Mesenchymal stem cell (in vitro differentiated cells and primary cell): ENCODE measurements at regions not wholly inside any gene's neighbourhood (a gene's known extent, or its start where the extent isn't known, plus 50 kb on each side); places are given as distances from the start of the nearest gene placed in this dataset.

Experiments
- DNase-seq: peaks from one replicate; pipeline ENCODE4 v3.0.0-alpha.2; 2013
- H2AFZ ChIP-seq: one replicate; pipeline ENCODE4 v1.6.1; 2013; ENCODE audit warnings: low read depth, mild to moderate bottlenecking, control low read depth, inconsistent platforms, low read length, moderate library complexity
- H2AK5ac ChIP-seq: 2 replicates; pipeline ENCODE4 v1.6.1; 2013; ENCODE audit warnings: low read length, moderate library complexity, mild to moderate bottlenecking, inconsistent platforms; ENCODE audit not compliant: severe bottlenecking
- H2BK120ac ChIP-seq: one replicate; pipeline ENCODE4 v1.6.1; 2013; ENCODE audit warnings: low read depth, mild to moderate bottlenecking, inconsistent platforms, low read length, moderate library complexity
- H2BK12ac ChIP-seq, 2 experiments: one replicate each; pipeline ENCODE4 v1.6.1; 2013; ENCODE audit warnings: inconsistent platforms in 2 of 2, low read length in 2 of 2, mild to moderate bottlenecking in 2 of 2, moderate library complexity in 2 of 2, control low read depth in 1 of 2
- H2BK15ac ChIP-seq: one replicate; pipeline ENCODE4 v1.6.1; 2013; ENCODE audit warnings: mild to moderate bottlenecking, low read depth, inconsistent platforms; ENCODE audit not compliant: poor library complexity, severe bottlenecking
- H2BK5ac ChIP-seq: 2 replicates; pipeline ENCODE4 v1.6.1; 2013; ENCODE audit warnings: low read depth, mild to moderate bottlenecking, low read length, control low read depth, inconsistent platforms; ENCODE audit not compliant: poor library complexity, severe bottlenecking
- H3K14ac ChIP-seq, 2 experiments: one replicate each; pipeline ENCODE4 v1.6.1; 2013; ENCODE audit warnings: inconsistent platforms in 2 of 2, low read length in 2 of 2, control low read depth in 1 of 2, mild to moderate bottlenecking in 1 of 2, moderate library complexity in 1 of 2
- H3K18ac ChIP-seq, 2 experiments: one replicate each; pipeline ENCODE4 v1.6.1; 2013; ENCODE audit warnings: inconsistent platforms in 2 of 2, low read length in 2 of 2, control low read depth in 1 of 2, low read depth in 1 of 2, mild to moderate bottlenecking in 1 of 2
- H3K23ac ChIP-seq, 2 experiments: one replicate each; pipeline ENCODE4 v1.6.1; 2013; ENCODE audit warnings: inconsistent platforms in 2 of 2, low read length in 2 of 2, mild to moderate bottlenecking in 2 of 2, moderate library complexity in 2 of 2, control low read depth in 1 of 2
- H3K27ac ChIP-seq: 2 replicates; pipeline ENCODE4 v1.5.1; 2013; ENCODE audit warnings: mild to moderate bottlenecking, moderate library complexity, low read length, control low read depth, inconsistent platforms; ENCODE audit not compliant: poor library complexity, severe bottlenecking
- H3K27me3 ChIP-seq, 2 experiments: 2 replicates each; pipeline versions ENCODE4 v1.6.1 to v1.7.0; 2013; ENCODE audit warnings: low read length in 2 of 2, mild to moderate bottlenecking in 2 of 2, moderate library complexity in 2 of 2, control low read depth in 1 of 2, inconsistent platforms in 1 of 2; ENCODE audit not compliant: control insufficient read depth in 1 of 2, insufficient read depth in 1 of 2
- H3K36me3 ChIP-seq, 2 experiments: 2 replicates each; pipeline versions ENCODE4 v1.6.1 to v1.7.0; 2013; ENCODE audit warnings: low read length in 2 of 2, control low read depth in 1 of 2, inconsistent platforms in 1 of 2, low read depth in 1 of 2, mild to moderate bottlenecking in 1 of 2; ENCODE audit not compliant: insufficient read depth in 2 of 2, control insufficient read depth in 1 of 2
- H3K4ac ChIP-seq, 2 experiments: one replicate each; pipeline ENCODE4 v1.6.1; 2013; ENCODE audit warnings: inconsistent platforms in 2 of 2, low read length in 2 of 2, mild to moderate bottlenecking in 2 of 2, moderate library complexity in 2 of 2, control low read depth in 1 of 2, low read depth in 1 of 2
- H3K4me1 ChIP-seq: 2 replicates; pipeline ENCODE4 v1.6.1; 2013; ENCODE audit warnings: low read depth, low read length, control low read depth; ENCODE audit not compliant: control insufficient read depth, insufficient read depth
- H3K4me2 ChIP-seq: 2 replicates; pipeline ENCODE4 v1.6.1; 2013; ENCODE audit warnings: low read length, mild to moderate bottlenecking, inconsistent platforms; ENCODE audit not compliant: poor library complexity, severe bottlenecking
- H3K4me3 ChIP-seq, 2 experiments: 2 replicates each; pipeline versions ENCODE4 v1.5.1 to v1.7.0; 2013; ENCODE audit warnings: low read length in 2 of 2, mild to moderate bottlenecking in 2 of 2, control low read depth in 1 of 2, low read depth in 1 of 2; ENCODE audit not compliant: insufficient read depth in 1 of 2
- H3K79me1 ChIP-seq: replicated peaks from 2 replicates; pipeline ENCODE4 v1.6.1; 2013; ENCODE audit warnings: mild to moderate bottlenecking, control low read depth, low read length, inconsistent platforms; ENCODE audit not compliant: poor library complexity, severe bottlenecking
- H3K9ac ChIP-seq: 2 replicates; pipeline ENCODE4 v1.7.0; 2013; ENCODE audit warnings: mild to moderate bottlenecking, low read length, moderate library complexity
- H3K9me3 ChIP-seq: 2 replicates; pipeline ENCODE4 v1.7.0; 2013; ENCODE audit warnings: mild to moderate bottlenecking, low read length; ENCODE audit not compliant: control insufficient read depth
- H4K8ac ChIP-seq: one replicate; pipeline ENCODE4 v1.6.1; 2013; ENCODE audit warnings: inconsistent platforms, mild to moderate bottlenecking, low read length, moderate library complexity
- H4K91ac ChIP-seq: one replicate; pipeline ENCODE4 v1.6.1; 2013; ENCODE audit warnings: mild to moderate bottlenecking, low read length, inconsistent platforms
- WGBS: methylation state at CpG from one replicate; pipeline ENCODE4 v1.1.7; 2013; ENCODE audit warnings: mixed read lengths; 5-methylcytosine and 5-hydroxymethylcytosine counted together

DNA sequence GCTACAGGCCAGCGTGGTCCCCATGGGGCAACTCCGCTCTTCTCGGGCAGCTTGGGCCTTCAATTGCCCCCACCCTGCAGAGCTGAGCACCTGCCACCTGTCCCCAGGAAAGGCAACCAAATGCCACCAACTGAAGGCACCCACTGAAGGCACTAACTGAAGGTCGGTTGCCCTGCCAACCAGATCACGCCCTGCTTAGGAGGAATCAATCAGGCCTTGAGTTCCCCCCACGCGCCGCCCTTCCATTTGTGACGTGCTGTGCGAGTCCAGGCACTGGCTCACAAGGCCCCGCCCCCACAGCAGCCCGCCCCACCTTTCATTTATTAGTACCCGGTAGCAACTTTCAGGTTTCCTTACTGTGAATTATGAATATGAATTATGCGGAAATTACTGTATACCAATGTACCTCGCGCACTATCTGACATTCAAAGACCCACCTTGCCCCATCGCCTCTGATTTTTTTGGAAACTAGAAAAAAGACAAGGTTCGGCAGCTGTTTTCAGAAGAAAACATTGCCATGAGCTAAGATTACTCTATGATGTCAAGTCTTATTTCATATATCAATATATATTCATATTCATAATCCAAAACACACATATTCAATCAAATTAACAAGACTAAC is 83.6 kb upstream of the ABI1 start:
- H2BK120ac ChIP-seq: no peak overlapping the region
- peaks cover 3 to 13% of the 10 kb centered on the region in 2 experiments for H3K27me3 ChIP-seq
- no peak overlapping the region for H3K9ac ChIP-seq
- H4K8ac ChIP-seq: no peak overlapping the region
- no peak overlapping the region for H2BK5ac ChIP-seq
- H2AFZ ChIP-seq: no peak overlapping the region
- H3K4me2 ChIP-seq: no peak overlapping the region
- no peak overlapping the region for H2AK5ac ChIP-seq
- DNase-seq: no peak
- H2BK15ac ChIP-seq: no peak overlapping the region
- H3K14ac ChIP-seq: no peak overlapping the region
- no peak overlapping the region for H2BK12ac ChIP-seq
- no peak overlapping the region for H3K23ac ChIP-seq
- no peaks in the 10 kb centered on the region for H3K9me3 ChIP-seq
- no peak overlapping the region for H3K18ac ChIP-seq
- H3K27ac ChIP-seq: no peak overlapping the region
- no peak overlapping the region for H3K4ac ChIP-seq
- H3K4me1 ChIP-seq: peaks cover 2% of the 10 kb centered on the region
- no peak overlapping the region for H4K91ac ChIP-seq
- H3K36me3 ChIP-seq: peaks cover 0 to 3% of the 10 kb centered on the region in 2 experiments
- no peaks in the 10 kb centered on the region for H3K79me1 ChIP-seq
- H3K4me3 ChIP-seq: no peak overlapping the region
- WGBS: 87% methylated on average over 14 of the region's 18 CpGs

DNA sequence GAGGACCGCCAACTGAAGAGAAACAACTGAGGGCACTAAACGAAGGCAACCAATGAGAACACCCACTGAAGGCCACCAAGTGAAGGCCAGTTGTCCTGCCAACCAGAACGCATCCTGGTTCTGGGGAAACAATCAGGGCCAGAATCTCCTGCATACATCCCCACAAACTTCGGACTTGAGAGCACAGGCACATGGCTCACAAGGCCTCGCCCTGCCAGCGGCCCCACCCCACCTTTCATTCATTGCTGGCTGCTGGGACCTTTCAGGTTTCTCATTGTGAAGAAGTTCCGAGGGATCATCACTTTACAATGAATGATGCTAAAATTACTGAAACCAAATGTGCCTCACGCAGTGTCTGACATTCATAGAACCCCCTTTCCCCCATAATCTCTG is 79.2 kb upstream of the ABI1 start:
- 87% methylated on average over 8 of the region's 8 CpGs for WGBS

DNA sequence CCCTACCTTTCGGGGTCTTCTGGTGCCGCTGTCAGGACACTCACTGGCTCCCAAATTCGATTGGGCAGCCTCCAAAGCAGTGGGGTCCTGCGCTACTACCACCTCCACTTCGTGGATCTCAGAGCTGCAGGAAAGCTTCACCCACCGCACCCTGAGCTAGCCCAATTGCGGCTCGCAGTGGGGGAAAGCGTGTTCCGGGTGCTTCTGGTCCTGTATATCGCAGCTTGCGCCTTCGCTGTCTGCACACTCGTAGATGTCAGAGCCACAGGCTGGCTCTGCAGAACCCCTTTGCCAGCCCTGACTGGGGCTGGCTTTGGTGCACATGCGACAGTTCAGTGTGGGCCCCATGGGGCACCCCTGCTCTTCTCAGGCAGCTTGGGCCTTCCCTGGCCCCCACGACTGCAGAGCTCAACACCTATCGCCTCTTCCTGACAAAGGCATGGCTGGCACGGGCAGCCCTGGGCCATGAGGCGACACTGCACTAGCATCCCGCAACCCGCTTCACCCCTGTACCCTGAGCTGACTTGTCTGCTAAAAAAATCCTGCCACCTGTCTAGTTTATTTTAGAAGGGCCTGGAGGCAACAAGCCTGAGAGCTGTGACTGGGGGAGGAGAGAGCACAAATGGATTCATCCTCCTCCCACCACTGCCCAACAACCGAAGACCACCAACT is 78.7 kb upstream of the ABI1 start:
- Histone ChIP-seq H3K14ac (no peak overlapping the region), H3K23ac (no peak overlapping the region), H3K9ac (no peak overlapping the region), H2AK5ac (no peak overlapping the region), H2BK15ac (no peak overlapping the region), H3K9me3 (no peaks in the 10 kb centered on the region), H4K91ac (no peak overlapping the region), H3K4me3 (no peak overlapping the region), H3K79me1 (no peaks in the 10 kb centered on the region), H2BK12ac (no peak overlapping the region), H3K27ac (no peak overlapping the region), H2BK120ac (no peak overlapping the region), H3K4me2 (no peak overlapping the region), H3K27me3 (peaks cover 3 to 10% of the 10 kb centered on the region in 2 experiments), H3K36me3 (no peaks in the 10 kb centered on the region), H2AFZ (no peak overlapping the region), H3K4ac (no peak overlapping the region), H2BK5ac (no peak overlapping the region), H3K18ac (no peak overlapping the region), H4K8ac (no peak overlapping the region), H3K4me1 (peaks cover 2% of the 10 kb centered on the region)
- DNase-seq: no peak
- 85% methylated on average over 20 of the region's 22 CpGs for WGBS

More for the DNA sequence above, 79.2 kb upstream of the ABI1 start:
- Histone ChIP-seq H3K9me3 (no peaks in the 10 kb centered on the region), H3K9ac (no peak overlapping the region), H3K27me3 (peaks cover 3 to 10% of the 10 kb centered on the region in 2 experiments), H2BK5ac (no peak overlapping the region), H2BK12ac (no peak overlapping the region), H3K79me1 (no peaks in the 10 kb centered on the region), H3K4me3 (no peak overlapping the region), H2AK5ac (no peak overlapping the region), H3K14ac (no peak overlapping the region), H3K4me1 (peaks cover 2% of the 10 kb centered on the region), H4K91ac (no peak overlapping the region), H2AFZ (no peak overlapping the region), H3K27ac (no peak overlapping the region), H2BK120ac (no peak overlapping the region), H3K4me2 (no peak overlapping the region), H3K23ac (no peak overlapping the region), H4K8ac (no peak overlapping the region), H3K18ac (no peak overlapping the region), H3K36me3 (no peaks in the 10 kb centered on the region), H3K4ac (no peak overlapping the region), H2BK15ac (no peak overlapping the region)
- DNase-seq: no peak

DNA sequence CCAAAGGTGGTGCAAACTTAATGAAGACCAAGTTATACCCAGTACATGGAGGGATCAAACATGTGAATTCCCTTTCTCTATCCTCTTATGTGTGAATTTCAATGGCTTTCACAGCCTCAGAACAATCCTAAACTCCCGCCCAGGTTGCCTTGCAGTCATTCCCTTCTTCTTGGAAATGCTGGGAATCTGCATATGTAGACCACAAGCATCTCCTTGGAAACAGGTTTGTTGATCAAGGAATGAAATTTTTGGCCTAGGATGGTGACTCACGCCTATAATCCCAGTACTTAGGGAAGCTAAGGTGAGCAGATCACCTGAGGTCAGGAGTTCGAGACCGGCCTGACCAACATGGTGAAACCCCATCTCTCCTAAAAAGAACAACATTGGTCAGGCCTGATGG is 77.8 kb upstream of the ABI1 start:
- WGBS: 88% methylated on average over 4 of the region's 4 CpGs
- H3K18ac ChIP-seq: no peak overlapping the region
- H4K8ac ChIP-seq: no peak overlapping the region
- H2AK5ac ChIP-seq: no peak overlapping the region
- no peak overlapping the region for H2AFZ ChIP-seq
- no peak overlapping the region for H2BK120ac ChIP-seq
- H3K4me1 ChIP-seq: peaks cover 2% of the 10 kb centered on the region
- H3K9me3 ChIP-seq: no peaks in the 10 kb centered on the region
- H3K36me3 ChIP-seq: no peaks in the 10 kb centered on the region
- H2BK5ac ChIP-seq: no peak overlapping the region
- H3K79me1 ChIP-seq: no peaks in the 10 kb centered on the region
- H3K4ac ChIP-seq: no peak overlapping the region
- no peak overlapping the region for H3K23ac ChIP-seq
- no peak overlapping the region for H3K27ac ChIP-seq
- no peak overlapping the region for H3K9ac ChIP-seq
- no peak overlapping the region for H2BK12ac ChIP-seq
- no peak overlapping the region for H3K14ac ChIP-seq
- H3K4me2 ChIP-seq: no peak overlapping the region
- no peak overlapping the region for H3K4me3 ChIP-seq
- H2BK15ac ChIP-seq: no peak overlapping the region
- peaks cover 3 to 10% of the 10 kb centered on the region in 2 experiments for H3K27me3 ChIP-seq
- DNase-seq: no peak
- no peak overlapping the region for H4K91ac ChIP-seq
